AG04449 (cell line): ENCODE measurements at regions not wholly inside any gene's neighbourhood (a gene's known extent, or its start where the extent isn't known, plus 50 kb on each side); places are given as distances from the start of the nearest gene placed in this dataset.
"Not testable (repeated sequence)": the region's sequence is repeated elsewhere in the genome, so short reads cannot be mapped to it uniquely, and the experiment has no call there.

Experiments used
- CTCF ChIA-PET: fragments of 350-600 bp; formaldehyde crosslinking; extraction: SDS; loops from one replicate; lab custom pipeline; 2021; ENCODE audit warnings: antibody characterized with exemption; lab: Yijun Ruan, JAX
- POLR2A ChIA-PET: fragments of 400-600, 350-600 bp; formaldehyde crosslinking; extraction: SDS; loops from one replicate; lab custom pipeline; 2020; ENCODE audit warnings: antibody characterized with exemption, inconsistent platforms; lab: Yijun Ruan, JAX
- DNase-seq: peaks from one replicate; pipeline ENCODE4 v3.0.0-alpha.2; 2010; ENCODE audit warnings: low read depth, low spot score
- H3K4me3 ChIP-seq: 2 replicates; pipeline ENCODE4 v1.5.1; 2011; ENCODE audit warnings: low read depth, mild to moderate bottlenecking, control low read depth, low read length
- CTCF ChIP-seq: IDR thresholded peaks from one replicate; pipeline ENCODE4 v1.5.1; 2011; ENCODE audit warnings: mild to moderate bottlenecking, moderate library complexity, low read length, control low read depth, inconsistent platforms; ENCODE audit not compliant: insufficient read depth; ENCODE audit errors: missing control alignments

DNA sequence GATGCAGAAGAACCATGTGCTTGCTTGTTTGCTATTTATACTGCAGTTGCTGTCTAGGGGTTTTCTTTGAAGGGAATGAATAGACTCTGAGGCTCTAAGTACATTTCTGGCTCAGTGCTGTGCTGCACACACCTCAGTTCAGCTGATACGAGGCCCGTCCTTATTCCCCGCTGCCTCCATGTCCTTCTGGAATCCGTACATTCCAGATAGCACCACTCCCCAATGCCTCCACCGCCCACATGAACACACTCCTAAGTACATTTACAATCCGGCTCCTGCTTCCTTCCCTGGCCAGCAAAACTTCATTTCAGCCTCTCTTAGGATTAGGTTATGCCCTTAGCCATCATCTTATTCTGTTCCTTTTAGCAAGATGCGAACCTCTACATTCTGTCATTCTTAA is 57.1 kb downstream of the KCNC4 start:
- no peak for DNase-seq
- no peak overlapping the region for H3K4me3 ChIP-seq
- ChIA-PET POLR2A (no interaction called here), CTCF (interaction anchor here (1.4 to 2.0 kb wide), 2 partner anchors 45 to 60 kb away, joined by 4 to 6 read pairs; no protein-coding TSS in a partner anchor)
- no peak for TF ChIP-seq CTCF

- CTCF ChIA-PET, result interaction anchor here (1.5 to 1.8 kb wide), 2 partner anchors 41 to 70 kb away, joined by 5 to 9 read pairs; no protein-coding TSS in a partner anchor
- no peak for TF ChIP-seq CTCF
- DNase-seq, result no peak
- POLR2A ChIA-PET, result no interaction called here
- H3K4me3 ChIP-seq, result no peak overlapping the region
These were observed 61.9 kb downstream of the KCNC4 start for GRCh38 chr1:110272045-110272444.

DNA sequence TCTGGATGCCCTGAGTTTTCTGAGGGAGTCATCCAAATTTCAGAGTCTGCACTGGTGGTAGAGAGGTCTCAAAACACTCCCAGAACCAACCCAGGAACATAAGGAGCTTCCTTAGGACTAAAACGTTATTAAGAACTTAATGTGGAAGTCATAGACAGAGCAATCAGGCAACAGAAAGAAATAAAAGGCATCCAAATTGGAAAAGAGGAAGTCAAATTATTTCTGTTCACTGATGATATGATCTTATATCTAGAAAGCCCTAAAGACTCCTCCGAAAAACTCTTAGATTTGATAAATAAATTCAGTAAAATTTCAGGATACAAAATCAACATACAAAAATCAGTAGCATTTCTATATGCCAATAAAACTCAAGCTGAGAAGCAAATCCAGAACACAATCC is 63.7 kb downstream of the KCNC4 start:
- POLR2A ChIA-PET, result not testable (repeated sequence)

DNA sequence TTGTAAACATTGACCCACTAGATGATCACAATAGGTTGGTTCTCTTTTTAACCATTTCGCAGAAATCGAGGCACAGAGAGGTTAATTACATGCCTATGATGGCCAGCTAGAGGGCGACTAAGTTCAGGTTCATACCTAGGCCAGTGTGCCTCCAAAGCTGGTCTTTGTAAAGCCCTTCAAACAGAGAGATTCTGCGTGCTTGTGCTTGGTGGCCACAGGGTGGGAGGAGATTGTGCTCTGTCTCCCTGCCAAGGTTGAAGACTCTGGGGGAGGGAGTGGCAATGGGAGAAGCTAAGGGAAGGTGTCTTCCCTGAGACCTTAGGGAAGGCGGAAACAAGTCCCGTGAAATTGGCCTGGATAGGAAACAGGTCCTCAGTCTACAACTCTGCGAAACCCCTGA is 59.1 kb upstream of the RBM15 start:
- no peak for TF ChIP-seq CTCF
- POLR2A ChIA-PET, result no interaction called here
- CTCF ChIA-PET, result interaction anchor here (1.1 to 1.4 kb wide), 2 partner anchors 10 to 33 kb away, joined by 3 to 4 read pairs; no protein-coding TSS in a partner anchor
- no peak for DNase-seq
- no peak overlapping the region for H3K4me3 ChIP-seq

More for the DNA sequence above, 63.7 kb downstream of the KCNC4 start:
- DNase-seq, H3K4me3 ChIP-seq, CTCF ChIA-PET: not testable (repeated sequence)

GRCh38 chr1:110280804-110281203 is 58.4 kb upstream of the RBM15 start:
- CTCF ChIA-PET, result interaction anchor here (1.0 to 1.1 kb wide), 3 partner anchors 32 to 179 kb away, joined by 3 to 4 read pairs (median 3); no protein-coding TSS in a partner anchor
- TF ChIP-seq CTCF, result no peak
- POLR2A ChIA-PET, result no interaction called here
- H3K4me3 ChIP-seq, result no peak overlapping the region
- DNase-seq, result no peak

DNA sequence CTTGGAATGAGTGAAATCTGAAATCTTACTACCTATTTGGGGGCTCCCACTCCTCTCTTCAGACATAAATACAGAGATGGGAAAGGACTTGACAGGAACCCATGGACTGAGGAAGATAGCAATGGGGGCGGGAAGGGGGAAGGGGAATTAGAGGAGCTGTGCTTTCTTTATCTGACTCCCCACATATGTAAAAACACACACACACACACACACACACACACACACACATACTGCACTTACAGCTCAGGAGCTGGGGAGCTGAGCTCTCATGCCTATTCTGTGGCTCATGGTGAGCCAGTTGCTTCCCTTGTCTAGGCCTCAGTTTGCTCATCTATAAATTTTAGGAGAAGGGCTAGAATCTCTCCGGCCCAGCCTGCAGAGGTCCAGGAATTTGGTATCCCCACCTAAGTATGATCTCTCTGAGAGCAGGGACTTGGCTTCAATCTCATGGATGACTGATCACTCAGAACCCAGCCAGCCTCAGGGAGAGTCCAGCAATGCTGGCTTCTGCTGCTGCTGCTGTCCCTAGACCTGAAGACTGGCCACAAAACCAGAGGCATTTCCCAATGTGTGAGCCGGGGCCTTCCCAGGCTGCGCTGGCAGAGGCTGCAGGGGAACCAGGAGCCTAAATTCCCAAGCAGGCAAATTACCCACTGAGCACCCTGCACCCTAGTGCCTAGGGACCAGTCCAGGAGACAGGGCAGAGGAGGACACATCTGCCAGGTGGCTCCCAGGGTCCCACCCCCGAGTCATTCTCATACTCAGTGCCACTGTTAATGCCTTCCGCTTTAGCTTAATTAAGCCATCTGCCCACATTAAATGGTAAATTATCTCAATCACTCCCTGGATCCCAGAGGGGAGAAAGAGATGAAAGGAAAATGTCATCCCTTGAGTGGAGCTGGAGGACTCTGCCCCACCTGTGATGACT is 57.5 kb upstream of the RBM15 start:
- CTCF ChIA-PET, result interaction anchor here (0.8 to 1.5 kb wide), 4 partner anchors 28 to 178 kb away, joined by 3 to 5 read pairs (median 4); no protein-coding TSS in a partner anchor
- TF ChIP-seq CTCF, result no peak

More for the DNA sequence above, 57.5 kb upstream of the RBM15 start:
- no peak overlapping the region for H3K4me3 ChIP-seq
- POLR2A ChIA-PET, result no interaction called here
- DNase-seq, result no peak
